ENCODE measurements at regions not wholly inside any gene's neighbourhood (a gene's known extent, or its start where the extent isn't known, plus 50 kb on each side); places are given as distances from the start of the nearest gene placed in this dataset.
"Not testable (repeated sequence)": the region's sequence is repeated elsewhere in the genome, so short reads cannot be mapped to it uniquely, and the experiment has no call there.

DNA sequence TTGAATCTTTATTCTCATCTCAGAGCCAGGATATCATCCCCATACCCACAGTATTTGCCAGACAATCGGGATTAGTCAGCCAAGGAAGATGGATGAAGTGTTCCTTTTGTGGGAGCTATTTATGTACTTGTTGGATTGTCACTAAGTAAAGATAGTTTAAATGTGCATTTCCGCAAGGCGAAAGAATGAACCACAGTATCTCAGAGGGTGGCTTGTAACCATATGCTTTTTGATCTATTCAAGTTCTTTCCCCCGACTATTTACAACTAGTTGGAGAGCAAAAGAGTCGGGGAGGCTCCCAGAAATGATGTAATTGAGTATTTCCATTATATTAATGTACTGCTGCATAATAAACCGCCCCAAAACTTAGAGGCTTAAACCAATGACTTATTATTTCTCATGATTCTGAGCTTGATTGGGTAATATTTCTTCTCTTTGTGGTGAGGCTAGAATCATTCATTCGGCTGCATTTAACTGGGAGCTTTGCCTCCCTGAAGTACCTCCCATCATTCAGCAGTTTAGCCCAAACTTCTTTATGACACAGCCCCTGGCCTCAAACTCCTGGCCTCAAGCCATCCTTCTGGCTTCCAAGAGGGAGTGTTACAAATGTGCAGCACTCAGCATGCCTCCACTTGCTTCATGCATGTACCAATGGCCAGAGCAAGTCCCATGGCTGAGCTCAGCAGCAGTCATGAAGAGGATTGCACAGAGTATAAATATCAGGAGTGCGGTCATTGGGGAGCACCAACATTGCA is 423.7 kb downstream of the METTL4 start:
- DNase-seq (ENCODE audit: low spot score): no peak

DNA sequence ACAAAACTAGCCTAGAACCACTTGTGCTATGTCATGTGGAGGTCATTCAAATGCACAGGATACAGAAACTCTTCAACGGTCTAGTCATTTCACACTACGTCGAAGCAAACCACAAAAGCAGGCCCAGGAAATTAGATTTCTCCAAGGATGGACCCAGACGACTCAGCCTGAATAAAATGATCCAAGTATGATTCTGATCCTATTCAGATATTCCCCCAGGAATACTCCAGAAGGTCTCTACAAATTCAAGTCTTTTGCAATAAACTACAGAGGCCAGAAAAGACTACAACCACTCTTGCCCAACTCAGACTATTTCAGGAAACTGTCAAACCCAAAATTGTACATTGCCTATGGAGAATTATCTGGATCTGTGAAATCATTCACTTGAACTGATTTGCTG is 422.5 kb downstream of the METTL4 start:
- in situ Hi-C loops (cut with MboI; ENCODE audit: low sequenced_read_pairs, unreplicated experiment): no loop called here
- TF ChIP-seq, protein P1, sequence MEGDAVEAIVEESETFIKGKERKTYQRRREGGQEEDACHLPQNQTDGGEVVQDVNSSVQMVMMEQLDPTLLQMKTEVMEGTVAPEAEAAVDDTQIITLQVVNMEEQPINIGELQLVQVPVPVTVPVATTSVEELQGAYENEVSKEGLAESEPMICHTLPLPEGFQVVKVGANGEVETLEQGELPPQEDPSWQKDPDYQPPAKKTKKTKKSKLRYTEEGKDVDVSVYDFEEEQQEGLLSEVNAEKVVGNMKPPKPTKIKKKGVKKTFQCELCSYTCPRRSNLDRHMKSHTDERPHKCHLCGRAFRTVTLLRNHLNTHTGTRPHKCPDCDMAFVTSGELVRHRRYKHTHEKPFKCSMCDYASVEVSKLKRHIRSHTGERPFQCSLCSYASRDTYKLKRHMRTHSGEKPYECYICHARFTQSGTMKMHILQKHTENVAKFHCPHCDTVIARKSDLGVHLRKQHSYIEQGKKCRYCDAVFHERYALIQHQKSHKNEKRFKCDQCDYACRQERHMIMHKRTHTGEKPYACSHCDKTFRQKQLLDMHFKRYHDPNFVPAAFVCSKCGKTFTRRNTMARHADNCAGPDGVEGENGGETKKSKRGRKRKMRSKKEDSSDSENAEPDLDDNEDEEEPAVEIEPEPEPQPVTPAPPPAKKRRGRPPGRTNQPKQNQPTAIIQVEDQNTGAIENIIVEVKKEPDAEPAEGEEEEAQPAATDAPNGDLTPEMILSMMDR (IDR thresholded peaks at IDR 0.05; ENCODE audit: borderline replicate concordance, control extremely low read depth, extremely low read depth, insufficient read depth, missing control alignments): no peak
- no peak for DNase-seq (ENCODE audit: low spot score)

More for the DNA sequence above, 423.7 kb downstream of the METTL4 start:
- in situ Hi-C loops (cut with MboI; ENCODE audit: low sequenced_read_pairs, unreplicated experiment): no loop called here
- TF ChIP-seq, protein P1 (IDR thresholded peaks at IDR 0.05; ENCODE audit: borderline replicate concordance, control extremely low read depth, extremely low read depth, insufficient read depth, missing control alignments): no peak

DNA sequence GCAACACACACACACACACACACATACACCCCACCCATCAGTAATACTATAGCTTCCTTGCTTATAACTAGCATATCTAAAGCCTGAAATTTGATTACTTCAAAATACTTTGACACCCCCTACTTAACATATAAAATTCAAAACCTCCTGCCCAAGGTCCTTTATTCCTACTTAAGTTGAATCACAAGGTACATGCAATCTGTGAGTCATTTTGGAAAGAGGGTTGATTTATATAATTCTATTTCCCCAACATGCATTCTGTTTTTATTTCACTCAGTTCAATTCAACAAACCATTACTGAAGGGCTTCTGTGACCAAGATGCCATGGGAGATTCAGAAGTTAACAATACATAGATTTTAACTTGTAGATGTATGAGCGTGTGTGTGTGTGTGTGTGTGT is 420.7 kb downstream of the METTL4 start:
- in situ Hi-C loops (cut with MboI; ENCODE audit: low sequenced_read_pairs, unreplicated experiment): no loop called here
- TF ChIP-seq, protein P1 (IDR thresholded peaks at IDR 0.05; ENCODE audit: borderline replicate concordance, control extremely low read depth, extremely low read depth, insufficient read depth, missing control alignments): no peak
- DNase-seq (ENCODE audit: low spot score): no peak

DNA sequence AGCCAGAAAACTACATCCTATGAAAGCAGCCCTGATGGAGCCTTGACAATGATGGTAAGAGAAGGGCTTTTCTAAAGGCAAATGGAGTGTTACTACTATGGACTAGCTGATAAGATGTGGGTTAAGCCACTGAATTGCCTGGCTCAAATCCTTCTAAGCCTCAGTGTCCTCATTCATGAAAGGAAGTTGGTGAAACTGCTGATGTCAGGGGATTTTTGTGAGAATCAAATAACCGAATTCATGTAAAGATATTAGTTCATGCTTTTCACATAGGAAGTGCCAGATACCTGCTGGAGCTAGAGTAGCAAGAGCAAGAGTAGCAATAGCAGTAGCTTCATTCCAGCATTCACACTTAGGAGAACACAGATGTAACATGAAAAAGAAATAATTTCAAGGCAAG is 417.0 kb downstream of the METTL4 start:
- in situ Hi-C loops (cut with MboI; ENCODE audit: low sequenced_read_pairs, unreplicated experiment): no loop called here
- TF ChIP-seq, protein P1 (IDR thresholded peaks at IDR 0.05; ENCODE audit: borderline replicate concordance, control extremely low read depth, extremely low read depth, insufficient read depth, missing control alignments): no peak

DNA sequence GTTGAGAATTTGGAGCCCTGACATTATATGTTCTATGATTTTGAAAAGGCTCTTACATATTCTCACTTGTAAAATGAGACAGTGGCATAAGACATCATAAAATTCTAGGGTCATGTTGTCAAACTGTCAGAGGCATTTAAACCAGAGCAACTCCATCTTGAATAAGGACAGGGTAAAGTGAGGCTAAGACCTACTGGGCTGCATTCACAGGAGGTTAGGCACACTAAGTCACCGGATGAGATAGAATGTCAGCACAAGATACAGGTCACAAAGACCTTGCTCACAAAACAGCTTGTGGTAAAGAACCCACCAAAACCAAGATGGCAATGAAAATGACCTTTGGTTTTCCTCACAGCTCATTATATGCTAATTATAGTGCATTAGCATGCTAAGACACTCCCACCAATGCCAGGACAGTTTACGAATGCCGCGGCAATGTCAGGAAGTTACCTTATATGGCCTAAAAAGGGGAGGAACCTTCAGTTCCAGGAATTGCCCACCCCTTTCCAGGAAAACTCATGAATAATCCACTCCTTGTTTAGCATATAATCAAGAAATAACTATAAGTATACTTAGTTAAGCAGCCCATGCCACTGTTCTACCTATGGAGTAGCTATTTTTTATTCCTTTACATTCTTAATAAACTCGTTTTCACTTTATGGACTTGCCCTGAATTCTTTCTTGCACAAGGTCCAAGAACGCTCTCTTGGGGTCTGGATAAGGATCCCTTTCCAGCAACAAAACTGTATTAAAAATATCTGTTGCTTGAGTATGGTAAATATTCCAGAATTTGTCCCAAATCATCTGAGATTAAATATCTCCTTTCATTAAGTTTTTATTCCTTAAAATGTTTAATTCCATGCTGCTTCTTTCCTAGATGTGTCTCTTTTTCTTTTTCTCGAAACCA is 406.4 kb downstream of the METTL4 start:
- DNase-seq (ENCODE audit: low spot score): no peak
- in situ Hi-C loops (cut with MboI; ENCODE audit: low sequenced_read_pairs, unreplicated experiment): no loop called here
- TF ChIP-seq, protein P1 (IDR thresholded peaks at IDR 0.05; ENCODE audit: borderline replicate concordance, control extremely low read depth, extremely low read depth, insufficient read depth, missing control alignments): no peak

More for the DNA sequence above, 417.0 kb downstream of the METTL4 start:
- DNase-seq (ENCODE audit: low spot score): no peak

DNA sequence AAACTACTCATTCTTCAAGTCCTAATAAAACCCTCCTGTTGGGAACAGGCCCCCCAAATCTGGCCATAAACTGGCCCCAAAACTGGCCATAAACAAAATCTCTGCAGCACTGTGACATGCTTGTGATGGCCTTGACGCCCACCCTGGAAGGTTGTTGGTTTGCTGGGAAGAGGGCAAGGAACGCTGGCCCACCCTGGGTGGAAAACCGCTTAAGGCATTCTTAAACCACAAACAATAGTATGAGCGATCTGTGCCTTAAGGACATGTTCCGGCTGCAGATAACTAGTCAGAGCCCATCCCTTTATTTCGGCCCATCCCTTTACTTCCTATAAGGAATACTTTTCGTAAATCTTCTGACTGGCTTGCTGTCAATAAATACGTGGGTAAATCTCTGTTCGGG is 404.4 kb downstream of the METTL4 start:
- DNase-seq (ENCODE audit: low spot score); in situ Hi-C loops (cut with MboI; ENCODE audit: low sequenced_read_pairs, unreplicated experiment): not testable (repeated sequence)

DNA sequence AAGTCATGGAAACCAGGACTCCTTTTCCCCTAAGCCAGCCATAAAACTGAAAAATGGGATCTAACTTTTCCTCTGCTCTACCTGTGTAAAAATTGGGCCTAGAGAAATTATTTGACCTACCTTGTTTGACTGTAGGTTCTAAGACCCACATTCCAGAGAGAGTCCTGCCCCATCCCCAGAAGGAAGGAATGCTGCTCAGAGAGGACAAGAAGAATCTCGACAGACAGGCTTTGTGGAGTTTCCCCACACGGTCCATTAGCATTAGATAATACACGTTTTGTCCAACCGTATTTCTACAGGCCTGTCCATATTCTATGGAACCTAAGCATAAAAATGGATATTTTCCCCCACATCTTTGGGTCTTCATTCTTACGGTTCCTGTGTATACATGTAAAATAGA is 403.3 kb downstream of the METTL4 start:
- TF ChIP-seq, protein P1 (IDR thresholded peaks at IDR 0.05; ENCODE audit: borderline replicate concordance, control extremely low read depth, extremely low read depth, insufficient read depth, missing control alignments): no peak
- in situ Hi-C loops (cut with MboI; ENCODE audit: low sequenced_read_pairs, unreplicated experiment): no loop called here
- DNase-seq (ENCODE audit: low spot score): no peak
